ENCODE measurements at regions not wholly inside any gene's neighbourhood (a gene's known extent, or its start where the extent isn't known, plus 50 kb on each side); places are given as distances from the start of the nearest gene placed in this dataset.

DNA sequence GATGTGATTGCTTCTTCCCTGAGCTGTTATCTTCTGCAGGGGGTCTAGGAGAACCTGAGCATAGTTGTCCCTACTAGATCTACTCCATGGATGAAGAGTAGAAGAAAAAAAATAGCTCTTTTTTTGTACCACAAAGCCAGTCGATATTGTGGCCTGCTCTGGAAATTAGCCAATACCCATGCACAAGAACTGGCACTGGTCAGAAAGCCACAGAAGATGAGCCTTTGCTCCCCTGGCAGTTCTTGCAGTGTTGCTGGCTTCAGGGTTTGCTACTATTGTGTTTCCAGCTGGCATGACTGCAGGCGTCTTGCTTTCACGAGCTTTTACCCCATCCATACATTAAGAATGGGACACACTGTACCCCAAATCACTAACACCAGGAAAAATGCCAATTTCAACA is 547.7 kb upstream of the KLF12 start:
- H3K27ac ChIP-seq (ENCODE audit: low read depth, low read length): no peak overlapping the region
- H3K4ac ChIP-seq (replicated peaks; ENCODE audit: insufficient read length, low read depth, low read length): no peak overlapping the region
- no peak for DNase-seq (ENCODE audit: low read depth in 1 of 2, low spot score in 2 of 2)
- H3K9ac ChIP-seq (replicated peaks in 1 of 4; ENCODE audit: extremely low read depth in 1 of 4, low read depth in 3 of 4, low read length in 3 of 4): no peak overlapping the region
- no peak overlapping the region for H2AFZ ChIP-seq (ENCODE audit: low read length)
- ChIA-PET POLR2A (ENCODE audit: partially characterized antibody) (no interaction called here), CTCF (ENCODE audit: partially characterized antibody) (interaction anchor here (0.6 to 0.9 kb wide), 2 partner anchors 109 to 846 kb away, joined by 3 to 4 read pairs; no protein-coding TSS in a partner anchor)
- H3K56ac ChIP-seq (replicated peaks; ENCODE audit: insufficient read length, low read depth, low read length): no peak overlapping the region
- H2BK120ac ChIP-seq (replicated peaks; ENCODE audit: low read depth, low read length): no peak overlapping the region
- no peaks in the 10 kb centered on the region for H4K20me1 ChIP-seq (replicated peaks in 1 of 2; ENCODE audit: control insufficient read depth in 1 of 2, insufficient read depth in 2 of 2, low read length in 2 of 2)
- H3K4me1 ChIP-seq (replicated peaks in 1 of 4; ENCODE audit: control insufficient read depth in 3 of 4, insufficient read depth in 4 of 4, low read length in 3 of 4): no peaks in the 10 kb centered on the region
- no peak overlapping the region for H2BK20ac ChIP-seq (ENCODE audit: low read length)
- H2AK5ac ChIP-seq (ENCODE audit: low read depth, low read length): no peak overlapping the region
- no peak overlapping the region for H3K4me3 ChIP-seq (ENCODE audit: extremely low read depth in 1 of 4, insufficient read depth in 2 of 4, low read depth in 3 of 4, low read length in 4 of 4)
- H3K79me2 ChIP-seq (ENCODE audit: control insufficient read depth in 1 of 2, insufficient read depth in 2 of 2, low read length in 2 of 2): no peaks in the 10 kb centered on the region
- no peaks in the 10 kb centered on the region for H3K23me2 ChIP-seq (ENCODE audit: low read depth, low read length)
- no peaks in the 10 kb centered on the region for H3K36me3 ChIP-seq (ENCODE audit: control insufficient read depth in 2 of 4, insufficient read depth in 4 of 4, low read length in 3 of 4)
- TF ChIP-seq CHD1 (IDR thresholded peaks at IDR 0.05; ENCODE audit: low read depth, low read length) (no peak), SP4 (IDR thresholded peaks at IDR 0.05; ENCODE audit: low read length) (no peak), RBBP5 (IDR thresholded peaks at IDR 0.05; ENCODE audit: borderline replicate concordance, low read depth, low read length) (no peak), RAD21 (IDR thresholded peaks at IDR 0.05 in 1 of 2, conservative IDR thresholded peaks at IDR 0.05 in 1 of 2; ENCODE audit: low read depth in 2 of 2, low read length in 2 of 2) (no peak), EP300 (IDR thresholded peaks at IDR 0.05; ENCODE audit: borderline replicate concordance in 1 of 2, low read depth in 2 of 2, low read length in 2 of 2) (no peak), TCF12 (IDR thresholded peaks at IDR 0.05; ENCODE audit: low read depth, low read length) (no peak), CTBP2 (IDR thresholded peaks at IDR 0.05; ENCODE audit: borderline replicate concordance, insufficient read depth, insufficient read length, low read length) (no peak), EGR1 (IDR thresholded peaks at IDR 0.05; ENCODE audit: borderline replicate concordance, low read depth, low read length) (no peak), SRF (IDR thresholded peaks at IDR 0.05; ENCODE audit: low read depth, low read length) (no peak), CBX8 (IDR thresholded peaks at IDR 0.05; ENCODE audit: borderline replicate concordance, low read depth, low read length) (no peak), POLR2A (IDR thresholded peaks at IDR 0.05; ENCODE audit: control extremely low read depth in 1 of 2, low read depth in 2 of 2, low read length in 2 of 2) (no peak), TEAD4 (IDR thresholded peaks at IDR 0.05; ENCODE audit: low read depth, low read length) (no peak), BACH1 (IDR thresholded peaks at IDR 0.05; ENCODE audit: low read length) (no peak)
- H3K23ac ChIP-seq (ENCODE audit: insufficient read length): no peak overlapping the region
- no peak overlapping the region for H3K14ac ChIP-seq (ENCODE audit: insufficient read length)
- peaks cover 0 to 6% of the 10 kb centered on the region in 2 experiments; a peak in 1 of 4 replicates for H3K9me3 ChIP-seq (ENCODE audit: insufficient read depth in 2 of 2, low read depth in 1 of 2, low read length in 1 of 2)
- WGBS, 2 experiments (ENCODE audit: extremely low coverage in 1 of 2, insufficient coverage in 1 of 2, insufficient read length in 1 of 2, insufficient replicate concordance in 2 of 2, low coverage in 1 of 2, low lambda C conversion rate in 2 of 2, missing lambda C conversion rate in 1 of 2): 87% methylated on average over 3 of the region's 3 CpGs; no CpG with 5 or more reads in 1 of the 2 experiments
- H2BK5ac ChIP-seq (ENCODE audit: low read depth, low read length): no peak overlapping the region
- no peaks in the 10 kb centered on the region for H3K79me1 ChIP-seq (ENCODE audit: low read depth, low read length)
- H3K27me3 ChIP-seq (replicated peaks in 1 of 4; ENCODE audit: control insufficient read depth in 3 of 4, extremely low read depth in 1 of 4, insufficient read depth in 3 of 4, low read length in 3 of 4): no peaks in the 10 kb centered on the region
- no peak overlapping the region for H2BK12ac ChIP-seq (ENCODE audit: low read depth, low read length)
- no peak overlapping the region for H3K4me2 ChIP-seq (ENCODE audit: insufficient read depth in 1 of 2, low read depth in 2 of 2, low read length in 2 of 2)
- no peak overlapping the region for H2BK15ac ChIP-seq (ENCODE audit: low read length)
- H4K5ac ChIP-seq (ENCODE audit: insufficient read length, low read depth, low read length): no peak overlapping the region
- H4K91ac ChIP-seq (replicated peaks; ENCODE audit: insufficient read length, low read length): no peak overlapping the region
- no peak for FAIRE-seq
- no peak overlapping the region for H3K18ac ChIP-seq (ENCODE audit: extremely low read depth, low read length)
- H4K8ac ChIP-seq (ENCODE audit: extremely low read depth, insufficient read depth, low read length): no peak overlapping the region
